ENCODE measurements at regions not wholly inside any gene's neighbourhood (a gene's known extent, or its start where the extent isn't known, plus 50 kb on each side); places are given as distances from the start of the nearest gene placed in this dataset.

- no peak for TF ChIP-seq POLR2AphosphoS5 (IDR thresholded peaks at IDR 0.05; ENCODE audit: low read depth, low read length)
- TF ChIP-seq POU2F2 (IDR thresholded peaks at IDR 0.05; ENCODE audit: low read depth, low read length) = no peak
- TF ChIP-seq POLR2A (IDR thresholded peaks at IDR 0.05; ENCODE audit: low read depth, low read length) = no peak
These were observed 304.4 kb downstream of the PCDH17 start for GRCh38 chr13:57935965-57936364.

Measured in GM12891 (cell line).